SW480 (cell line): ENCODE measurements at regions not wholly inside any gene's neighbourhood (a gene's known extent, or its start where the extent isn't known, plus 50 kb on each side); places are given as distances from the start of the nearest gene placed in this dataset.

Source experiments
- DNase-seq: peaks from one replicate; pipeline ENCODE4 v3.0.0-alpha.2; 2016; ENCODE audit warnings: low spot score

DNA sequence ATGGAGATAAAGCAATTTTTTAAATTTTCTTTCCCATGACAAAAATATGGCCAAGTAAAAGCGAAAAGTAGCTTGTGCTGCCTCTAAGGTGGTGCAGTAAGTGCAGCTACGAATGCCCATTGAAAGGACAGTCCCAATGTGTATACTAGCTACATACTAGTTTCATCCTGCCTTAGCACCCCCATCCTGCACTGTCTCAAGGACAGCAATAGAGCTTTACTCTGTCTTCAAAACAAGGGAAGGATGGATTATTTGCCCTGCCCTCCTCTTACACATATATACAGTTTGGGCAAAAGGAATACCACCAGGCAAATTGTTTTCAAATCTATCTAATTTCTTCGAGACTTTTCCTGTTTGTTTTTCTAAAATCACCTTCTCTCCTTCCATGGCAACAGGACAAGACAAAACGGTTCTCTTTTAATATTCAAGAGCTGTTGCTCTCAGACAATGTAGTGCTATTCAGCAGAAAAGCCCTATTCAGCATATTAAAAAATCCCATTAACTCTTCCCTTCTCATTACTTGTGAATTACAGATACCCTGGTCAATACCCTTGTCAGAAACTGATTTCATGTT is 75.1 kb upstream of the SLC7A11 start:
- no peak for DNase-seq

DNA sequence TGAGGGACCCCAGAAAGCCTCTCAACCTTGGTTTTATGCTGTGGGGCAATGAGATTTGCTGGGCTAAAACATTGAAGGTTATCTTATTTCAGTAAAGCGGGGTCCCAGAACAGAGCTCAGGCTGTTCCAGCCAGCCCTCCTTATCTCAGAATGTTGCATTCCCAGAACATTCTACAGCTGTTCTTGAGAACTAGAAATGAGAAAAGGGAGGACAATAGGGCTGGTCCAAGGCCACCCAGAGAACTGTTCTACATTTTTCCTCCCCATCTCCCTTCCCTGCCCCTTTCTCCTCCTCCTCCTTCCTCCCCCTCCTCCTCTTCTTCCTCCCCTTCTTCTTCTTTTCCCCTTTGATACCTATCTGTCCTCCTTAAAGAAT is 70.4 kb upstream of the SLC7A11 start:
- no peak for DNase-seq

- no peak for DNase-seq
Observed at GRCh38 chr4:138311771-138312535, 69.8 kb upstream of the SLC7A11 start.

DNA sequence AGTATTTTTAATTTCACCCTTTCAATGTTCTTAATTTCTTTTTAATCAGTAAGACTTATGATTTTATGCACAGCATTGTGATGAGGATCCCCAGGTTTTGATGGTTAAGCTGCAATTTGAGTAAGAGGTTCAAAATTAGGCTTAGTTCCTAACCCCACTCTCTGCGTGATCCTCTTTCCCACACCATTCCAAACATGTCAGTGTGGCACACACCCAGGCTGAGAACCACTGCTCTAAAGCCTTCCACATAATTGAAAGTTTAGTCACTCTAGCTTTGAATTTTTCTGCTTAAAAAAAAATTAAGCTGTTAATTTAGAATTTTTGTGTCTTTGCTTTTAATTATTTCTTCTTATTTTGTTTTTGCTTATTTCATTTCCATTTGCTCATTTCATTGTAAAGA is 68.8 kb upstream of the SLC7A11 start:
- no peak for DNase-seq

- no peak for DNase-seq
Observed at GRCh38 chr4:138310498-138310897, 68.3 kb upstream of the SLC7A11 start.

GRCh38 chr4:138308356-138308755 is 66.2 kb upstream of the SLC7A11 start:
- no peak for DNase-seq

DNA sequence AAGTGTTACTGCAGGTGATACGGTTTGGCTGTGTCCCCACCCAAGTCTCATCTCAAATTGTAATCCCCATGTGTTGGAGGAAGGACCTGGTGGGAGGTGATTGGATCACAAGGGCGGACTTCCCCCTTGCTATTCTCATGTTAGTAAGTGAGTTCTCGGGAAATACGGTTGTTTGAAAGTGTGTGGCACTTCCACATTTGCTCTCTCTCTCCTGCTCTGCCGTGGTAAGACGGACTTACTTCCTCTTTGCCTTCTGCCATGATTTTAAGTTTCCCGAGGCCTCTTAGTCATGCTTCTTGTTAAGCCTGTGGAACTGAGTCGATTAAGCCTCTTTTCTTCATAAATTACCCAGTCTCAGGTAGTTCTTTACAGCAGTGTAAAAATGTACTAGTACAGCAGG is 65.2 kb upstream of the SLC7A11 start:
- no peak for DNase-seq

DNA sequence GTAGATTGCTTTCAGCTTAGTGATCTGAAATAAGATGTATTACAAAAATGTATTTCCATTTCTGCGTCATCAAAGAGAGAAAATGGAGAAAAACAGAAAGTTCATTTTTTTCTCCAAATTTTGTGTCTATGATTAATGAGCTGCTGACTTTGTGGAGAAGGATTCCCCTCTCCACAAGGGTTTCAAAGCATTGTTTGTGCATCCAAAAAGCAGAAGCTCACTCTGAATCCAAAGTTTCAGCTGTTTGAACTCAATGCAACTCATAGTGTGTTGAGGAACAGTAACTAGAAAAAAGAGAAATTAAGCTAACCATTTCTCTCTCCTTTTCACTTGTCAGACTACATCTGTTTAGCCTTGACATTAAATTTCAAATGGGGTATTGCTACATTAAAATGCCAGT is 62.9 kb upstream of the SLC7A11 start:
- DNase-seq, result no peak

DNA sequence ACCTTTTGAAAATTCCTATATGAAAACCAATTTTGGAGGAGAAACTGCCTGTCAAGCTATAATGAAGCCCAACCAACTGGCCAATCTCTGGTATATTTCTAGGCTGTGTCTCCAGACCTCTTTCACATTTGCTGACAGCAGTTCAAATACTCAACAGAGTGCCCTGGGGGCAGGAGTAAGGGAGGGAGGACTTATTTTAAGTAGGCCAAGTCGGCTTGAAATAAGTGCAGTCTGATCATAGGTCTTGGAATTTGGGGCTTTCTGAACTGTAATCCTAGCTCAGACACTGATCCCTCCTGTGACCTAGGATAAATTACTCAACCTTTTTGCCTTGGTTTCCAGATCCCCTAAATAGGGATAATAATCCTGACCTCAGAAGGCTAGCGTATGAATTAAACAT is 59.4 kb upstream of the SLC7A11 start:
- no peak for DNase-seq

GRCh38 chr4:138300616-138301015 is 58.5 kb upstream of the SLC7A11 start:
- no peak for DNase-seq

DNA sequence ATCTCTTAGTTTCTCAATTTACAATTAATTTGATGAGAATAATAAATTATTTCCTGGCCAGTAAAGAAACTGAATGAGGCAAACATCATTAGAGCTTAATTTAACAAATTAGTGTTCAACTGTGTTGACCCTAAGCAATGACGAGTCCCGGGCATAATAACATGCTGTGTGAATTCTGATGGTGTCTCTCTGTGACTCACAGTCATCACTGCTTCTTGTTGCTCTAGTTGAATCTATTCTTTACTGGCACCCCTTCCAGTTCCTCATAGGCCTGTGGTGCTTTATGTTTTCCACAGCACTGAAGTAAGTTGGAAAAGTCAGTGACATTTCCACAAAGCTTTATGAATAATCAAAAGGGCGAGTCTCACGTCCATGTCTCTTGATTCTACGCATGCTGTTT is 57.7 kb upstream of the SLC7A11 start:
- DNase-seq, result no peak

DNA sequence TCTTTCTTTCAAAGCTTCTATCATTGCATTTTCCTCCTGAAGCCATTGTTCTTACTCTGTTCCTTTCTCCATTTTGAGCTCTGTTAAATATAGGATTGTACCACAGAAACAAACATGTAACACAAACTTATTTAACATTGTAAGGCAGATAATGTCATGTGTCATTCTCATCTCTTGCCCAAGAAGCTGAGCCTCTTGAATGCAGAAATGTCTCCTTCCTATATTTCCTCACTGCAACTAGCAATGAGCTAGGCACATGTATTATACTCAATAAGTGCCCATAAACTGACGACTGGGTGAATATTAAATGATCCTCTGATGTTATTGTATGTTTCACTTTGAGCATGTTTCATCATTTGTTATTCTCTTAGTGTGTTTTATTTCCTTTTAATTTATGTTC is 56.7 kb upstream of the SLC7A11 start:
- DNase-seq, result no peak

- DNase-seq, result no peak
Observed at GRCh38 chr4:138298431-138298830, 56.3 kb upstream of the SLC7A11 start.

- no peak for DNase-seq
Observed at GRCh38 chr4:138297743-138298405, 55.7 kb upstream of the SLC7A11 start.

GRCh38 chr4:138292321-138292720 is 50.2 kb upstream of the SLC7A11 start:
- no peak for DNase-seq
